DOHH2 (cell line): ENCODE measurements at regions not wholly inside any gene's neighbourhood (a gene's known extent, or its start where the extent isn't known, plus 50 kb on each side); places are given as distances from the start of the nearest gene placed in this dataset.

Experiments used
- H3F3A ChIP-seq: fragments of 200-600 bp; sonication (generic), shearing (Covaris generic); 2 replicates; pipeline ENCODE4 v1.6.0; 2016; ENCODE audit warnings: antibody characterized with exemption, mild to moderate bottlenecking; ENCODE audit not compliant: control insufficient read depth, insufficient read depth
- H3K27ac ChIP-seq: fragments of 200-600 bp; sonication (generic); 2 replicates; pipeline ENCODE4 v1.5.1; 2014; ENCODE audit warnings: low read depth, mild to moderate bottlenecking, low read length, moderate library complexity
- H3K27me3 ChIP-seq: fragments of 200-600 bp; sonication (generic); 2 replicates; pipeline ENCODE4 v1.6.1; 2014; ENCODE audit warnings: mild to moderate bottlenecking, low read length, mixed read lengths; ENCODE audit not compliant: control insufficient read depth
- H3K36me3 ChIP-seq: fragments of 200-600 bp; sonication (generic); 2 replicates; pipeline ENCODE4 v1.6.1; 2014; ENCODE audit warnings: mild to moderate bottlenecking, low read length, moderate library complexity, mixed read lengths; ENCODE audit not compliant: control insufficient read depth
- H3K4me1 ChIP-seq: fragments of 200-600 bp; sonication (generic); 2 replicates; pipeline ENCODE4 v1.6.1; 2014; ENCODE audit warnings: mild to moderate bottlenecking, low read length, mixed read lengths; ENCODE audit not compliant: control insufficient read depth
- H3K4me2 ChIP-seq: fragments of 200-600 bp; sonication (generic); 2 replicates; pipeline ENCODE4 v1.6.0; 2014; ENCODE audit warnings: mild to moderate bottlenecking, low read length, moderate library complexity
- H3K4me3 ChIP-seq: fragments of 200-600 bp; sonication (generic); 2 replicates; pipeline ENCODE4 v1.5.1; 2014; ENCODE audit warnings: mild to moderate bottlenecking, low read length, mixed read lengths
- H3K79me2 ChIP-seq: fragments of 200-600 bp; sonication (generic); 2 replicates; pipeline ENCODE4 v1.6.1; 2014; ENCODE audit warnings: mild to moderate bottlenecking, low read length, mixed read lengths; ENCODE audit not compliant: control insufficient read depth
- H3K9me2 ChIP-seq: fragments of 200-600 bp; sonication (generic); replicated peaks from 2 replicates; pipeline ENCODE4 v1.6.1; 2014; ENCODE audit warnings: mild to moderate bottlenecking, low read length, mixed read lengths; ENCODE audit not compliant: control insufficient read depth
- H3K9me3 ChIP-seq: fragments of 200-600 bp; sonication (generic); 2 replicates; pipeline ENCODE4 v1.6.1; 2014; ENCODE audit warnings: antibody characterized with exemption, low read length, mixed read lengths; ENCODE audit not compliant: control insufficient read depth, insufficient read depth
- H4K20me1 ChIP-seq: fragments of 200-600 bp; sonication (generic); 2 replicates; pipeline ENCODE4 v1.6.0; 2014; ENCODE audit warnings: low read depth, mild to moderate bottlenecking, antibody characterized with exemption, low read length, moderate library complexity; ENCODE audit not compliant: control insufficient read depth, insufficient read depth
- EZH2phosphoT487 ChIP-seq: fragments of 200-600 bp; sonication (generic); IDR thresholded peaks from 2 replicates; pipeline ENCODE4 v1.6.1; 2017; ENCODE audit warnings: borderline replicate concordance, mild to moderate bottlenecking, antibody characterized with exemption, low read length, moderate library complexity, mixed read lengths
- TF ChIP-seq, protein P1 (sequence below): fragments of 200-600 bp; sonication (generic); IDR thresholded peaks from one replicate; pipeline ENCODE4 v1.5.1; 2014; ENCODE audit warnings: antibody characterized with exemption, mild to moderate bottlenecking, low read depth, low read length; ENCODE audit not compliant: poor library complexity, severe bottlenecking

DNA sequence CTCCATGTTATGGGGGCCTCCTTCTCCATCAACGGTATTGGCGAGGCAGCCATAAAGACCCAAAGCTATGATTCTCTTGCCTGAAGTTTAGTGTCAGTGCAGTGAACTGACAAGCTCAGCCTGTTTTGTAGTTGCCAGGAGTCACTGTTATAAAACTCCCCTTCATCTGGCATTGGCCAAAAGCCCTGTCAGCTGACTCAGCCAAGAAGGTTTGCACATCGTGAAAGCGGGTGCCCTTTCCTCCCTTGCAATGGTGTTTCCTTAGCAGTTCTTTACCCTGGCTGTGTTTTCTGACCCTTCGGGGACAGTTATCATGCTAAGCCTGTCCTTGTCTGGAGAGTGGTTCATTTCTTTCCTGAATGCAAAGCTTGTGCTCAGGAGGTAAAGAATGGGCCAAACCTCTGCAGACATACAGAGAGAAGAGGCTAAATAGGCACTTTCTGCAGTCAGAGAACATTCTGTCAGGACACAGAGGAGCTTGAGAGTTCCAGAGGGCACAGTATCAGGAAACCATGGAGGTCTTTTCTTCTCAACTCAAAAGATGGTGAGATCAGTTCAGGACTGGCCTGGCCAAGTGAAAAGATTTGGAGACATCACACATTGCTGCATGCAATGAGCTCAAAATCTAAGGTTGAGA, 414.2 kb downstream of the ZNF521 start:
- Histone ChIP-seq H3F3A (no peaks in the 10 kb centered on the region), H3K4me3 (no peak overlapping the region), H3K27me3 (no peaks in the 10 kb centered on the region), H3K4me1 (no peaks in the 10 kb centered on the region), H3K9me2 (no peaks in the 10 kb centered on the region), H3K36me3 (no peaks in the 10 kb centered on the region), H3K9me3 (no peaks in the 10 kb centered on the region), H3K4me2 (no peak overlapping the region), H3K79me2 (no peaks in the 10 kb centered on the region), H3K27ac (no peak overlapping the region), H4K20me1 (no peaks in the 10 kb centered on the region)
- TF ChIP-seq EZH2phosphoT487 = no peak
- TF ChIP-seq, protein P1, sequence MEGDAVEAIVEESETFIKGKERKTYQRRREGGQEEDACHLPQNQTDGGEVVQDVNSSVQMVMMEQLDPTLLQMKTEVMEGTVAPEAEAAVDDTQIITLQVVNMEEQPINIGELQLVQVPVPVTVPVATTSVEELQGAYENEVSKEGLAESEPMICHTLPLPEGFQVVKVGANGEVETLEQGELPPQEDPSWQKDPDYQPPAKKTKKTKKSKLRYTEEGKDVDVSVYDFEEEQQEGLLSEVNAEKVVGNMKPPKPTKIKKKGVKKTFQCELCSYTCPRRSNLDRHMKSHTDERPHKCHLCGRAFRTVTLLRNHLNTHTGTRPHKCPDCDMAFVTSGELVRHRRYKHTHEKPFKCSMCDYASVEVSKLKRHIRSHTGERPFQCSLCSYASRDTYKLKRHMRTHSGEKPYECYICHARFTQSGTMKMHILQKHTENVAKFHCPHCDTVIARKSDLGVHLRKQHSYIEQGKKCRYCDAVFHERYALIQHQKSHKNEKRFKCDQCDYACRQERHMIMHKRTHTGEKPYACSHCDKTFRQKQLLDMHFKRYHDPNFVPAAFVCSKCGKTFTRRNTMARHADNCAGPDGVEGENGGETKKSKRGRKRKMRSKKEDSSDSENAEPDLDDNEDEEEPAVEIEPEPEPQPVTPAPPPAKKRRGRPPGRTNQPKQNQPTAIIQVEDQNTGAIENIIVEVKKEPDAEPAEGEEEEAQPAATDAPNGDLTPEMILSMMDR = no peak

DNA sequence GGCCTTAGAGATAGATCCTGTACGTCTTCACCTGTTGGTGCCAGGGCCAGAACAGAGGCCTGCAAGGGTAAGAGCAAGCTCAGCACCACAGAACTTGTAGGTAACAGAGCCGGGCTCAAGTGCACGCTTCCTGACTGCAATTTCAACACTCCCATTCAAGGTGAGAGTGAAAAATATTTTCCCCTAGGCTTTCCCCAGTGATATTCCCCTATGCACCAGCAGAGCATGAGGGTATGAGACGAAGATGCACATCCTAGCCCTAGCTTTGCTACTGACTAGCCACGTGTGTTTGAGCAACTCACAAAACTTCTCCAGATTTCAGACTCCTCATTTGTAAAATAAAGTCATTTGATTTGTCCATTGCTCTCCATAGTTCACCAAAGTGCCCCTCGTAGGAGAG, 411.6 kb downstream of the ZNF521 start:
- Histone ChIP-seq H4K20me1 (no peaks in the 10 kb centered on the region), H3K27ac (no peak overlapping the region), H3K4me2 (no peak overlapping the region), H3K4me3 (no peak overlapping the region), H3K9me3 (no peaks in the 10 kb centered on the region), H3K79me2 (no peaks in the 10 kb centered on the region), H3K4me1 (no peaks in the 10 kb centered on the region), H3K27me3 (no peaks in the 10 kb centered on the region), H3K9me2 (no peaks in the 10 kb centered on the region), H3K36me3 (no peaks in the 10 kb centered on the region), H3F3A (no peaks in the 10 kb centered on the region)
- no peak for TF ChIP-seq EZH2phosphoT487
- TF ChIP-seq, protein P1 = no peak

DNA sequence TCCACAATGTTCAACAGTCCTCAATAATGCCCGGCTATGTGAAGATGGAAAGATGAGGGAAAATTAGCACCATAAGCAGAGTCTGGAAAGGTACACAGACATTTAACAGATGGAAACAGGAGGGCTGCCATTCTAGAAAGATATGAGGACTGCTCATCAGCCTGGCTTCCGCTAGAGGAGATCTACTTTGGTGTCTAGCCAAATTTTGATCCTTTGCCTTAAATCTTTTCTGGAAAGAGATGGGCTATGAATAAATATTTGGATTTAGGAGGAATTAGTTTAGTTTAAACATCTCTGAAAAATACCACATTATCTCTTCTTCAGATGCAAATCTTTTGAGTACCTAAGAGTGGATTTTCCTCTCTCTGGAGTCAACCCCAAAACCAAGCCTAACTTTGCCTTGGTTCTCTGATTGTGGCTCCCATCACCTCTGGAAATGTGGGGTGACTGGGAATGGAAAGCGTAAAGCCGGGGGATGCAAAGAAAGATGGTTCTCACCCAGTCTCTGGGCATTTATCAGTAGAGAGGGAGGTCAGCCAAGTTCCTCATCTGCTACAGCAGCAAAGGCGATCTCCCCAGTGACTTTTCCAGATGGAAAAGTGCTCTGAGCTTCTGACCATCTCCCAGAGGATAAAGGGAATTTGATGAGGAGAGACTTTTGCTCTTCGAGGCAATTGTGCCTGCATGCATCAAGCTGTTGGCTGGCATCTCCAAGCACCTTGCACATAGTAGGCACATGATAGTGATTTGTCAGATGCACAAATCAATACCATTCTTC, 410.6 kb downstream of the ZNF521 start:
- Histone ChIP-seq H3K4me1 (no peaks in the 10 kb centered on the region), H3F3A (no peaks in the 10 kb centered on the region), H3K36me3 (no peaks in the 10 kb centered on the region), H3K4me2 (no peak overlapping the region), H3K4me3 (no peak overlapping the region), H3K9me2 (no peaks in the 10 kb centered on the region), H3K27me3 (no peaks in the 10 kb centered on the region), H3K27ac (no peak overlapping the region), H4K20me1 (no peaks in the 10 kb centered on the region), H3K79me2 (no peaks in the 10 kb centered on the region), H3K9me3 (no peaks in the 10 kb centered on the region)
- no peak for TF ChIP-seq EZH2phosphoT487
- TF ChIP-seq, protein P1 = no peak
